Muscle of back (tissue), 3 donors: ENCODE measurements at regions not wholly inside any gene's neighbourhood (a gene's known extent, or its start where the extent isn't known, plus 50 kb on each side); places are given as distances from the start of the nearest gene placed in this dataset.
"Not testable (repeated sequence)": the region's sequence is repeated elsewhere in the genome, so short reads cannot be mapped to it uniquely, and the experiment has no call there.

Experiments
- DNase-seq, 3 donors: peaks; one replicate each; pipeline versions ENCODE4 v3.0.0 to v3.0.0-alpha.2; 2013

- peak in 1 of 3 donors; percentile 42 for DNase-seq
Measured at GRCh38 chr3:194880940-194881925, 195.6 kb downstream of the FAM43A start.

- no peak for DNase-seq
Measured at GRCh38 chr3:194884649-194885315, 199.1 kb downstream of the FAM43A start.

GRCh38 chr3:194885766-194886165 lies 200.1 kb downstream of the FAM43A start:
- DNase-seq, result no peak

- no peak for DNase-seq
Measured at GRCh38 chr3:194886836-194887235, 201.2 kb downstream of the FAM43A start.

- DNase-seq, result not testable (repeated sequence)
Measured at GRCh38 chr3:194888062-194888461, 202.4 kb downstream of the FAM43A start.

GRCh38 chr3:194888916-194889315 lies 203.2 kb downstream of the FAM43A start:
- DNase-seq, result no peak

GRCh38 chr3:194890091-194890490 lies 204.4 kb downstream of the FAM43A start:
- no peak for DNase-seq

- no peak for DNase-seq
Measured at GRCh38 chr3:194893121-194893987, 207.7 kb downstream of the FAM43A start.

GRCh38 chr3:194894538-194894937 lies 208.9 kb downstream of the FAM43A start:
- no peak for DNase-seq

GRCh38 chr3:194900854-194901522 lies 215.3 kb downstream of the FAM43A start:
- DNase-seq, result no peak

GRCh38 chr3:194903447-194903846 lies 217.8 kb downstream of the FAM43A start:
- DNase-seq, result not testable (repeated sequence)

- DNase-seq, result not testable (repeated sequence)
Measured at GRCh38 chr3:194904999-194905398, 219.3 kb downstream of the FAM43A start.

- no peak for DNase-seq
Measured at GRCh38 chr3:194905696-194906095, 220.0 kb downstream of the FAM43A start.

- no peak for DNase-seq
Measured at GRCh38 chr3:194906229-194906629, 220.5 kb downstream of the FAM43A start.

GRCh38 chr3:194906970-194907629 lies 221.4 kb downstream of the FAM43A start:
- no peak for DNase-seq

- no peak for DNase-seq
Measured at GRCh38 chr3:194907811-194908210, 222.1 kb downstream of the FAM43A start.

- no peak for DNase-seq
Measured at GRCh38 chr3:194908496-194908895, 222.8 kb downstream of the FAM43A start.

- no peak for DNase-seq
Measured at GRCh38 chr3:194908972-194909371, 223.3 kb downstream of the FAM43A start.

- DNase-seq, result no peak
Measured at GRCh38 chr3:194910414-194910984, 224.8 kb downstream of the FAM43A start.

- no peak for DNase-seq
Measured at GRCh38 chr3:194913316-194913715, 227.6 kb downstream of the FAM43A start.
